ENCODE measurements at regions not wholly inside any gene's neighbourhood (a gene's known extent, or its start where the extent isn't known, plus 50 kb on each side); places are given as distances from the start of the nearest gene placed in this dataset.

- ATAC-seq (no peak), DNase-seq (no peak)
- Histone ChIP-seq H3K4me1 (ENCODE audit: low read depth) (no peaks in the 10 kb centered on the region), H3K36me3 (ENCODE audit: low read depth) (no peaks in the 10 kb centered on the region), H3K9me3 (no peaks in the 10 kb centered on the region), H3K4me3 (no peak overlapping the region)
- intact Hi-C loops (cut with DNase I, micrococcal nuclease), result no loop called here
- no peak for TF ChIP-seq CTCF (IDR thresholded peaks at IDR 0.05)
Observed at GRCh38 chr16:87163637-87164036, 153.6 kb downstream of the C16orf95 start.

- H3K4me3 ChIP-seq, result no peak overlapping the region
- H3K36me3 ChIP-seq (ENCODE audit: low read depth), result no peaks in the 10 kb centered on the region
- ATAC-seq (no peak), DNase-seq (no peak)
- H3K9me3 ChIP-seq, result no peaks in the 10 kb centered on the region
- no peak for TF ChIP-seq CTCF (IDR thresholded peaks at IDR 0.05)
- intact Hi-C loops (cut with DNase I, micrococcal nuclease), result no loop called here
- no peaks in the 10 kb centered on the region for H3K4me1 ChIP-seq (ENCODE audit: low read depth)
Observed at GRCh38 chr16:87165151-87165550, 152.0 kb downstream of the C16orf95 start.

DNA sequence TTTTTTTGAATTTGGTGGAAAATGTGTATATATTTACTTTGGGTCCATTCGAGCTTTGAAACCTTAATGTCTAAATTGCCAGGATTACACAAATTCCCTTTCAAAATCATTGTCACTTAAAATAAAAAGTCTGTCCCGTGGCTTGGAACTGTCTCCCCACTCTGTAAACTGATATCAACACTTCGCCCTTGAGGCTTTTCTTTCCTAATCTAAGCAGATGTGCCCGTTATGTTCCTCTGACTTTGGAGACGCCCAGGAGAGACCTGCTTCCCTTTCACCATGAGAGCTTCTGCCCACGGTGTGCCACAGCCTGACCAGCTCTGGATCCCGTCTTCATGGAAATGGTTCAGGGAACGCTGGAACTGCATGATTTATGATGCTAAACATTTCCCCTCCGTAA, 151.3 kb downstream of the C16orf95 start:
- Histone ChIP-seq H3K9me3 (no peaks in the 10 kb centered on the region), H3K36me3 (ENCODE audit: low read depth) (no peaks in the 10 kb centered on the region), H3K4me1 (ENCODE audit: low read depth) (no peaks in the 10 kb centered on the region), H3K4me3 (no peak overlapping the region)
- ATAC-seq, result no peak
- no peak for DNase-seq
- intact Hi-C loops (cut with DNase I, micrococcal nuclease), result no loop called here
- TF ChIP-seq CTCF (IDR thresholded peaks at IDR 0.05), result no peak

DNA sequence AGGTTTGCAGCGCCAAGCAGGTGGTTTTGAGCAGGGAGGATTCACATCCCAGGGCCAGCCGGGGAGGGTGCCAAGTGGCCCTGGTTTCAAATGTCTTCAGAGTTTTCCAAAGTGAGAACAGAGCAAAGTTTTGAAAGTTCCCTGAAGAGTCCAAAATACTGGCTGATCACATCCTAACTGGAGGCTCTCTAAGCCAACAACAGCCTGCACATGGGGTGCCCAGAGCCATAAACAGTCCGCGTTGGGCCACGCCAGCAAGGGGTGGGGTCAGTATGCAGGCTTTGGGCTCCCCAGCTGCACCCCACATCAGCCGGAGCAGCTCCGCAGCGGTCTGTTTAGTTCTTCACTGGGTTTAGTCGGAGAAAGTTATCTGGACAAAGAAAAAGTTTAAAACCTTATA, 150.9 kb downstream of the C16orf95 start:
- intact Hi-C loops (cut with DNase I, micrococcal nuclease), result no loop called here
- Histone ChIP-seq H3K9me3 (no peaks in the 10 kb centered on the region), H3K4me3 (no peak overlapping the region), H3K36me3 (ENCODE audit: low read depth) (no peaks in the 10 kb centered on the region), H3K4me1 (ENCODE audit: low read depth) (no peaks in the 10 kb centered on the region)
- ATAC-seq (no peak), DNase-seq (no peak)
- TF ChIP-seq CTCF (IDR thresholded peaks at IDR 0.05), result no peak

- no peak overlapping the region for H3K4me3 ChIP-seq
- ATAC-seq (no peak), DNase-seq (no peak)
- H3K9me3 ChIP-seq, result no peaks in the 10 kb centered on the region
- no peaks in the 10 kb centered on the region for H3K36me3 ChIP-seq (ENCODE audit: low read depth)
- intact Hi-C loops (cut with DNase I, micrococcal nuclease), result no loop called here
- no peaks in the 10 kb centered on the region for H3K4me1 ChIP-seq (ENCODE audit: low read depth)
- no peak for TF ChIP-seq CTCF (IDR thresholded peaks at IDR 0.05)
Observed at GRCh38 chr16:87166934-87167333, 150.3 kb downstream of the C16orf95 start.

- intact Hi-C loops (cut with DNase I, micrococcal nuclease), result no loop called here
- Histone ChIP-seq H3K9me3 (no peaks in the 10 kb centered on the region), H3K4me3 (no peak overlapping the region), H3K36me3 (ENCODE audit: low read depth) (no peaks in the 10 kb centered on the region), H3K4me1 (ENCODE audit: low read depth) (no peaks in the 10 kb centered on the region)
- TF ChIP-seq CTCF (IDR thresholded peaks at IDR 0.05), result no peak
- no peak for DNase-seq
- no peak for ATAC-seq
Observed at GRCh38 chr16:87169509-87169995, 147.6 kb downstream of the C16orf95 start.

Data from mucosa of descending colon (tissue), 3 donors.